ENCODE measurements at regions not wholly inside any gene's neighbourhood (a gene's known extent, or its start where the extent isn't known, plus 50 kb on each side); places are given as distances from the start of the nearest gene placed in this dataset.

- no peak overlapping the region for H3K27ac ChIP-seq
- H3K27me3 ChIP-seq, result no peaks in the 10 kb centered on the region
- no peaks in the 10 kb centered on the region for H3K36me3 ChIP-seq
- no peak overlapping the region for H3K4me3 ChIP-seq
- H3K9me3 ChIP-seq, result peaks cover 0 to 3% (median 0%) of the 10 kb centered on the region in 4 donors
- TF ChIP-seq, protein P1, sequence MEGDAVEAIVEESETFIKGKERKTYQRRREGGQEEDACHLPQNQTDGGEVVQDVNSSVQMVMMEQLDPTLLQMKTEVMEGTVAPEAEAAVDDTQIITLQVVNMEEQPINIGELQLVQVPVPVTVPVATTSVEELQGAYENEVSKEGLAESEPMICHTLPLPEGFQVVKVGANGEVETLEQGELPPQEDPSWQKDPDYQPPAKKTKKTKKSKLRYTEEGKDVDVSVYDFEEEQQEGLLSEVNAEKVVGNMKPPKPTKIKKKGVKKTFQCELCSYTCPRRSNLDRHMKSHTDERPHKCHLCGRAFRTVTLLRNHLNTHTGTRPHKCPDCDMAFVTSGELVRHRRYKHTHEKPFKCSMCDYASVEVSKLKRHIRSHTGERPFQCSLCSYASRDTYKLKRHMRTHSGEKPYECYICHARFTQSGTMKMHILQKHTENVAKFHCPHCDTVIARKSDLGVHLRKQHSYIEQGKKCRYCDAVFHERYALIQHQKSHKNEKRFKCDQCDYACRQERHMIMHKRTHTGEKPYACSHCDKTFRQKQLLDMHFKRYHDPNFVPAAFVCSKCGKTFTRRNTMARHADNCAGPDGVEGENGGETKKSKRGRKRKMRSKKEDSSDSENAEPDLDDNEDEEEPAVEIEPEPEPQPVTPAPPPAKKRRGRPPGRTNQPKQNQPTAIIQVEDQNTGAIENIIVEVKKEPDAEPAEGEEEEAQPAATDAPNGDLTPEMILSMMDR (IDR thresholded peaks at IDR 0.05), result no peak
- TF ChIP-seq POLR2A (IDR thresholded peaks at IDR 0.05), result no peak
- DNase-seq, result no peak
- no peaks in the 10 kb centered on the region for H3K4me1 ChIP-seq
Observed at GRCh38 chr18:78292618-78293380, 686.8 kb upstream of the SALL3 start.

DNA sequence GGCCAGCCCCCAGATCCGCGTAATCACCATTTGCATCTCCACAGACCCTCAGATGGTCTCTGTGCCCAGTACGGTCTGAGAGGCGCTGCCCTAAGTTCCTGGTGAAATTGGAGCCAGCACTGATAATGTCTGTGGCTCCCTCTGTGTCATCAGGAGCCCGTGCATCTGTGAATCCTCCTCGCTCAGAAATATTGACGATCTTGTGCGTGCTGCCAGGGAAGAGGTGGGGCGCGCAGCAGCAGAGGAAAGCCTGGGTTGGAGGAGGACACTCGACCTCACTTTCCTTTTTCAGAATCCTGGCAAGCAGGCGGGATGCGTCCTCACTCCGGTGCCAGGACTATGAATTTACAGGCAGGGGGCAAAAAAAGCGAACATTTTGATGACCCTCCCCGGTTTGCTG is 686.1 kb upstream of the SALL3 start:
- no peak for DNase-seq
- Histone ChIP-seq H3K9me3 (peaks cover 0 to 3% (median 0%) of the 10 kb centered on the region in 4 donors), H3K4me3 (no peak overlapping the region), H3K4me1 (no peaks in the 10 kb centered on the region), H3K27me3 (no peaks in the 10 kb centered on the region), H3K27ac (no peak overlapping the region), H3K36me3 (no peaks in the 10 kb centered on the region)
- no peak for TF ChIP-seq POLR2A (IDR thresholded peaks at IDR 0.05)
- TF ChIP-seq, protein P1 (IDR thresholded peaks at IDR 0.05), result no peak

GRCh38 chr18:78293940-78294541 is 685.6 kb upstream of the SALL3 start:
- no peaks in the 10 kb centered on the region for H3K27me3 ChIP-seq
- no peak for DNase-seq
- no peak overlapping the region for H3K27ac ChIP-seq
- TF ChIP-seq, protein P1 (IDR thresholded peaks at IDR 0.05), result no peak
- no peak for TF ChIP-seq POLR2A (IDR thresholded peaks at IDR 0.05)
- no peaks in the 10 kb centered on the region for H3K4me1 ChIP-seq
- no peak overlapping the region for H3K4me3 ChIP-seq
- no peaks in the 10 kb centered on the region for H3K36me3 ChIP-seq
- peaks cover 0 to 3% (median 0%) of the 10 kb centered on the region in 4 donors for H3K9me3 ChIP-seq

- Histone ChIP-seq H3K36me3 (no peaks in the 10 kb centered on the region), H3K27me3 (no peaks in the 10 kb centered on the region), H3K4me3 (no peak overlapping the region), H3K27ac (no peak overlapping the region), H3K4me1 (no peaks in the 10 kb centered on the region), H3K9me3 (peaks cover 0 to 3% (median 0%) of the 10 kb centered on the region in 4 donors)
- DNase-seq, result no peak
- TF ChIP-seq, protein P1 (IDR thresholded peaks at IDR 0.05), result no peak
- TF ChIP-seq POLR2A (IDR thresholded peaks at IDR 0.05), result no peak
Observed at GRCh38 chr18:78295262-78295661, 684.4 kb upstream of the SALL3 start.

GRCh38 chr18:78296166-78296565 is 683.5 kb upstream of the SALL3 start:
- Histone ChIP-seq H3K27me3 (no peaks in the 10 kb centered on the region), H3K9me3 (peaks cover 0 to under 1% (median 0%) of the 10 kb centered on the region in 4 donors), H3K36me3 (no peaks in the 10 kb centered on the region), H3K4me3 (no peak overlapping the region), H3K4me1 (no peaks in the 10 kb centered on the region), H3K27ac (no peak overlapping the region)
- TF ChIP-seq POLR2A (IDR thresholded peaks at IDR 0.05), result no peak
- TF ChIP-seq, protein P1 (IDR thresholded peaks at IDR 0.05), result no peak
- no peak for DNase-seq
